Activated T-cell treated with anti-CD3 and anti-CD28 coated beads, Interleukin-2, amount 50 U/mL, for 1 hour (primary cell): ENCODE measurements at regions not wholly inside any gene's neighbourhood (a gene's known extent, or its start where the extent isn't known, plus 50 kb on each side); places are given as distances from the start of the nearest gene placed in this dataset.

Experiments used
- DNase-seq: peaks from one replicate; pipeline ENCODE4 v3.0.0-alpha.2; 2020

DNA sequence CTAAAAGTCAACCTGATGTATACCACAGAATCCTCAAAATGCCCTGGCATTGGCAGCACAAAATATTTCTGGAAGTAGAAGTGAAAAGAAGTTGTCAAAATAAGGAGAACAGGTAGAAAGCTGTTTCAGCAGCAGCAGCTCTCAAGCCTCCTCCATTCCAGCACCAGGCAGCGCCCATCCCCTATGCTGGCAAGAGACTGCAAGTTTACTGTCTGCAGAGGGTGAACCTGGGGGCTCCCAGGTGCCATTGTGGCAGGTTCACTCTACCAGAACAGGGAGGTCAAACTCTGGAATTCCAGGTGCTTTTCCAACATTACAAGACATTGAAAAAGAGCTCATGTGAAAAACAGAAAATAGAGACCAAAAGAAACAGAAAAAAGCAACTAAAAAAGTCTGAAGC lies 128.8 kb upstream of the CTTNBP2NL start:
- no peak for DNase-seq

DNA sequence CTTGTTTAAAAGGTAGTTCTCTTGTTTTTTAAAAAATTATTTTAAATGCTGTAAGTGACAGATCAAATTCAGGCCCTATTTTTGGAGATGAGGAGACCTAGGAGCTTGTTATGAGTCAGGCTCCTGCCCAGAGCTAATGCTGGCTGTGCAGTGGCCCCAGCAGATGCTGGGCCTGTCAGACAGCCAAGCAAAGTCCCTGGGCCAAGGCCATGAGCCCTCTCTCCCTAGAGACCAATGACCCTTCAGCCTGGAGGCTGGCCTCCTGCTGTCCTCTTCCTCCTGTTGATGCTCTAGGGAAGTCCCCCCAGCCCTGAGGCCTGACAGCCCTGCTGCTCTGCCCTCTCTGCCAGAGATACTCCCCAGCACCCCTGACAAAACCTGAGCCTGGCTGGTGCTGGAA lies 128.1 kb upstream of the CTTNBP2NL start:
- no peak for DNase-seq

DNA sequence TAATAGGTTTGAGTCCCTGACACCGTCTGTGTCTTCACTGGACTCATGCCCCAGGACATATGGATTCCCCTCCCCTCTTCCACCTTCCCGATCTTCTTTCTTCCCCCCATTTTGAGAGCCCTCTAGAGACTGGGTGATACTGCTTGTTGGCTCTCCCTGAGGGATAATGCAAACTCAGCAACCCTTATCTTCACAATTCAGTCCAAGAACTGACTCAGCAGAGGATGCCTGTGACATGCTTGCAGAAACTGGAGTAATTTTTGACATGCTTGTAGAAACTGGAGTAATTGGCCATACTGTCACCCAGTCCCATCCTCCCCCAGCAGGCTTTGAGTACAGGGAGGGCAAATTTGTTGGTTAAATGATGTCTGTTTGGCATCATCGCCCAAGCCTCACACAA lies 127.6 kb upstream of the CTTNBP2NL start:
- no peak for DNase-seq

DNA sequence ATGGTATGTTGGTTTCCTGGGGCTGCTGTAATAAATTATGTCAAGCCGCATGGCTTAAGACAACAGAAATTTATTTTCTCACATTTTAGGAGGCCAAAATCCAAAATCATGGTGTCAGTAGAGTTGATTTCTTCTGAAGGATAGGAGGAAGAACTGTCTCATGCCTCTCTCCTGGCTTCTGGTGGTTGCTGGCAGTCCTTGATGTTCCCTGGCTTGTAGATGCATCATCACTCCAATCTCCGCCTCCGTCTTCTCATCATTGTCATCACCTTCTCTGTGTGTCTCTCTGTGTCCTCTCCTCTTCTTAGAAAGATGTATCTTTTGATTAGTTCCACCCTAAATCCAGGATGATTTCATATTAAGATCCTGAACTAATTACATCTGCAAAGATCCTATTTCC lies 124.7 kb upstream of the CTTNBP2NL start:
- no peak for DNase-seq

DNA sequence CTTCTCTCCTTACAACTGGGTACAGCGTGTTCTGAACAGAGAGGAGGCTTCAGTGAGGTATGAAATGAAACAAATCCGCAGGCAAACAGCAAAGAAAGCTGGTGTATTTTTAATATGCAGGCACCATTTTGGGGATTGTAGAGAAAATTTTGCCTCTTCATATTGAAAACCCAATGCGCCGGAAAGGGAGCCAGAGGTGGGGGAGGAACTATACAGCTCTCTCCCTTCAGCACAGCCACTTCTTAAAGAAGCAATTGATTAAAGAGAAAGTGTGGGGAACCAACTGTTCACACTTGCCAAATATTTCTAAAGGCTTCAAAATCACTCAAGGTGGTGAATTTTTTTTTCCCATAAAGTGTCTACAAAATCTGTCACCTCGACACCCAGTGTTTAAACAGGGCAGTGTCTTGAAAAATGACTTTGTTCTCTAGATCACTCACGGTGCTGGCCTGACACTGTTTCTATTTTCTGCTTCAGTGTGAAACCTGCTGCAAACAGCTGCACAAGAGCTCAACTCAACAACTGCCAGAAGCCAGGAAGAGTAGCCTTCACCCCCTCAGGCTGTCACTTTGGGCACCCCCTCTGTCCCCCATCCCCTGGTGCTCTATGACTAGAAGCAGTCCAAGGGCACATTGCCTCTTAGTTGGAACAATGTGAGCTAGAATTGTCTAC lies 123.8 kb upstream of the CTTNBP2NL start:
- no peak for DNase-seq

DNA sequence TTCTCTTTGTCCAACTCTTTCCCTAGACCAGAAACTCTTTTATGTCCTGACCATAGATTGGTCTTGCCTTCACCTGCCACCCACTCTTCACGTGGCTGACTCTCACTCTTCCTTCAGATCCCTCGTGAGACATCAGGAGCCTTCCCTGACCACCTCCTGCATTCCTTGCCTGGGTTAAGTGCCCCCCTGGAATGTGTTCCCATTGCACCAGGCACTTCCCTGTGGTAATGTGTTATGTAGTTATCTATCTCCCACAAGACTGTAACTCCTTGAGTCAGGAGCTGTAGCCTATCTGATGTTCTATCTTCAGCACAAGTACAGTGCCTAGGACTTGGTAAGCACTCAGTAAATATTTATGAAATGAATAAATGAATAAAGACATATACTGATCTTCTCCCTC lies 111.2 kb upstream of the CTTNBP2NL start:
- DNase-seq = no peak

DNA sequence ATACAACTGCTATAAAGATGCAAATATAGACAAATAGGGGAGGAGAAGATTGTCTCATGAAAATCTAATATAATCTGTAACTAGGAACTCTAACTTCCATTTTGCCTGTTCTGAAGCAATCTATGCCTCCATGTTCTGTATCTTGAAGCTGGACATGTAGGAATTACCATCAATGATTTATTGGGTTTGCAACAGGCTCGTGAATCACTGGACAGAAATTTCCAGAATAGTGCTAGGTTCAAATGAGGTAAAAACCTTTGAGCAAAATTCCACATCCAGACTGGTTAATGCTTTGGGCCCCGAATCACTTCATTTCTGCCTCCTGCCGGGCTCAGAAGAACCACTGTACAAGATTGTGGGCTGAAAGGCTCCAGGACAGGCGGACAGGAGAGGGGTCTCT lies 110.7 kb upstream of the CTTNBP2NL start:
- DNase-seq = no peak

DNA sequence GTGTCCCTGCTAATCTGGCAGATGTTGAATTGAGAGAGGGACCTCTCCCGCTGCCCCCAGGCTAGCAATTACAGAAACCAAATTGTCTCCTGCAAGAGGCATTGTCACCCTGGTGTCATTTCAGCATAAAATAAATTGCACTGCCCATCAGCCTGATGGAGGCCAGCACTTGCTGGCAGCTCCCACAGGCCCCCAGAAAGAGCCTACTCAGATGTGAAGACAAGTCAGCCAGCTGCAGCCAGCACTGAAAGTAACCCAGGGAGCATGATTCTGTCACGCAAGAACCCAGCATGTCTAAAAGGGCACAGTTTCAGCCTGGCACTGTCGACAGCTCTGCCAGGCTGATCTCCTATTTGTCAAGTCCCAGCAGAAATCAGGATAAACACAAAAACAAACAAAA lies 110.3 kb upstream of the CTTNBP2NL start:
- no peak for DNase-seq

DNA sequence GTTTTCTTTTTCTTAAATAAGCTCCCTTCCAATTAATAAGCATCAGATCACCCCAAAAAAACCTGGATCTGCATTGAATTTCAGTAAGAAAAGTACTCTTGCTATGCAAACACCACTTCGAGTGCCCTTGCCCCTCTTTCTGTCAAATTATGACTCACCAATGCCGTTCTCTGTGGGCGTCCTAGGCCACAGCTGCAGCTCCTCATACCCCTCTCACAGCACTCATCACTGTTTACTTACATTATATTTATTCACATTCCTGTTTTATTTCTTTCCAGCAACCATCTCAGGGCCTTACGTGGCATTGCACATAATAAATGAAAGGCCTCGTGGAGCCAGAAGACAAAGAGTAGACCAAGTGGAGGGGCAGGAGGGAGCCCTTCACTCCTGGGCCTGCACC lies 99.1 kb upstream of the CTTNBP2NL start:
- no peak for DNase-seq

DNA sequence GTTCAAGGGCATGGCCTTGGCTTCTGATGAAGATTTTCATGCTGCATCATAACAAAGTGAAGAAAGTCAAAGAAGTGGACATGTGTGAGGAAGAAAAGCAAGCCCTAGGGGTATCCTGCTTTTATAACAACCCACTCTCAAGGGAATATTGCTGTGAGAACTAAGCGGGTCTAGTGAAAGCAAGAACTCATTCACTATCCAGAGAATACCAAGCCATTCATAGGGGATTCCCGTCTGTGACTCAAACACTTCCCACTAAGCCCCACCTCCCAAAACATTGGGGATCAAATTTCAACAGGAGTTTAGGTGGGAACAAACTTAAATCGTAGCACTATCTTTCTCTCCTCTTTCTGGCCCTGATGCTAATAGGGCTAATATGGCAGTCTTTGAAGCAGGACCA lies 98.5 kb upstream of the CTTNBP2NL start:
- DNase-seq = no peak

DNA sequence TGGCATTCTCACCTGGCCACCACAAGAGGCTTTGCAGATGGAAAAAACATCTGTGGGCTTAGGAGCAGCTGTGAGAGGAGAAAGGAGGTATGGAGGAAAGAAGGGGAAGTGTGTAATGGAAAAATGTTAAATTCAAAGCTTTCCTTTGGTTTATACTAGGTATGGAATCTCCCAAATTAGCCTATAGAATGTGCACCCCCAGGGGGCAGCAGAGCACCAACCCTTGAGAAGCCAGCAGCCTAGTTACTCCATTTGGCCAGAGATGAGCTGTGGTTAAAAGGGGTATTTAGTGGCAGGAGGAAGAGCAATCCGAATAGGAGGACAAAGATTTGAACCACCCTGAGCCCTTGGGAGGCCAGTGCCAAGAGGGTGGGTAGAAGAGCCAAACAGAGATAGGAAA lies 97.5 kb upstream of the CTTNBP2NL start:
- DNase-seq = peak; percentile 20

DNA sequence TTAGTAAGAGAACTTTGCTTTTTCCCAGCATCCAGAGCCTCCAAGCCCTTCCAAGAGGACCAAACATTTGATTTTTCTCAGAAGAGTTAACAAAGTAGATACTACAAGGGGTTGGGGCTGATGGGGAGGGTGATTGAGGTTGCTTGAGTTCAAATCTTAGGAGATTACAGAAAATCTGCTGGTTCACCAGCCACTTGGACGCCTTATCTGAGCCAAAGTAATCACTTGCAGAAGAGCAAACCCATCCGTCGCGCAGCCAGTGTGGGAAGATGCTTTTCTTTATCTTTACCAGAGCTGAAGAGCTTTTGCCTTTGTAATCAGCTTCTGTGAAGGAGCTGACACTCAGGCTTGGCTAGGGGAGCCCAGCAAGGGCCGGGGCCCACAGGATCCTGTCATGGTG lies 91.9 kb upstream of the CTTNBP2NL start:
- DNase-seq = no peak

DNA sequence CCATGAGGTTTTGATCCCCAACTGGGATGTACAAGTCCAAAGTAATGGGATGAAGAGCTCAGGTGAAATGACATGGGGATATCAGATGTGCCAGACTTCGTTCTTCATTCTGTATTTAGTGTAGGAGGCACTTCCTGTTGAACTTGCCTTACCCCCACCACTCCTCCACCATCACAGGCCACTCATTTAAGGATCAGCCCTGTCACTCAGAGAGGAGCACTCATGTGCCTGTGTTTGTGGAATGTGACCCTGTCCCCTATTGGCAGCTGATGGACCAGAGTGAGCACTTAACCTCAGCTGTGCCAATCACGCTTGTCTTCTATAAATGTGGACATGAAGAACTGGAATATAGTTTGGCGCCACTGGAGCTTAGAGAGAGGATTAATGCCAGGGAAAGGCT lies 91.4 kb upstream of the CTTNBP2NL start:
- DNase-seq = no peak

DNA sequence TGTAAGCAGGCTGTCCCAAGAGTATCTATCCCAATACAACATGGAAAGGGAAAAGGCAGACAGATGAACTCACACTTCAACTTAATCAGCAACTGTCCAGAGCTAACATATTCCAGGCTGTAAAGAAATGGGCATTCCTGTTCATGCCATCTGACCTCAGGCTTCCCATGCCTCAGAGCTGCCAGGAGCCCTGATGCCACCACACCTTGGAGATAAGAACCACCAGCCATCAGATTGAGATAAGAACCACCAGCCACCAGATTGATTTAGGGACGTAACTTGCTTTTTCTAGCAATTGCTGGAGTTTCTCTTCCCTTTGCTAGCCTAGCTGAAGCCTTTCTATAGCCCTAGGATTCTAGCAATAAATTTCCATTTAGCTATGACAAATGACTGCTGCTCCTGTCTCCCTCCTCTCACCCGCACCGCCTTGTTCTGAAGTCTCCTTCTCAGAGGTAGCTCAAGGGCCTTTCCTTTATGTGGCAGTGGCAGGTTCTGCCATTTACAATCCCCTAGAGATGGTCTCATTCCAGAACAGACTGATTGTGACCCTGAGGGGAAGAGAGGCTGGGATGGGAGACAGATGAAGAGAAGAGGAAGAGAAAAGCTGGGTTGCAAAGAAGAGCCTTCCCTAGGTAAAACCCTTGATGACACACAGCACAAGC lies 88.0 kb upstream of the CTTNBP2NL start:
- no peak for DNase-seq

DNA sequence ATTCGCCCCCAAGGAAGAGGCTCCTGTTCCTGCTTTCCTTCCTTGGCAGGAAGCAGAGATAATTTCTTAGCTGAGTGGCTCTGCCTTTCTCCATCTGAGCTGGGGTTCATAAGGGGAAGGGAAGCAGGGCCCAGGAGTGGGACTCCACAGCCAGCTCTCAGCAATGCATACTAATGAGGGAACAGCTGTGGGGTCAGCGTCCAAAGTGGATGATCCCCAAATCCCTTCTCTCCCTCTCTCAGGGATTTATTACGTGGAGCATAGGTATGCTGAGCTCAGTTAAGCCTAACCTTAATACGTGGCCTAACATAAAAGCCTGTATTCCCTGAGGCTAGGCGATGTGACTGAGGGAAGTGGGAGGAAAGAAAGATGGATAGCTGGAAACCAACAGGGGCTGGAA lies 87.3 kb upstream of the CTTNBP2NL start:
- no peak for DNase-seq

DNA sequence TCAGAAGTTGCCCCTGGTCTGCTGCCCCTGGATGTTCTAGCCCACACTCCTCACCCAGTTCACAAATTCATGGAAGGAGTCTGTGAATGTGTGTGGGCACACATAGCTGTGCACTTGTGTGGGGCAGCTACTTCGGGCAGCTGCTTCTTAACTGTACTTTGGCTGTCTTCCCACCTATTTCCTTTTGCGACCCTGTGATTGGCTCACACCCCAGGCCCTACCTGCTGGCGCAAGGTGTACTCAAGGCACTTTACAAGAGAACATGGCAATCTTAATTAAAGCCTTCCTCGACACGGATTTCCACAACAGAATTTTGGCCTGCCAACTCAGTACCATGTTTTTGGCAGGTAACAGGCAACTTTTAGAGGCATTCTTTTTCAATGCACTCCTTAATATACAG lies 86.5 kb upstream of the CTTNBP2NL start:
- no peak for DNase-seq

DNA sequence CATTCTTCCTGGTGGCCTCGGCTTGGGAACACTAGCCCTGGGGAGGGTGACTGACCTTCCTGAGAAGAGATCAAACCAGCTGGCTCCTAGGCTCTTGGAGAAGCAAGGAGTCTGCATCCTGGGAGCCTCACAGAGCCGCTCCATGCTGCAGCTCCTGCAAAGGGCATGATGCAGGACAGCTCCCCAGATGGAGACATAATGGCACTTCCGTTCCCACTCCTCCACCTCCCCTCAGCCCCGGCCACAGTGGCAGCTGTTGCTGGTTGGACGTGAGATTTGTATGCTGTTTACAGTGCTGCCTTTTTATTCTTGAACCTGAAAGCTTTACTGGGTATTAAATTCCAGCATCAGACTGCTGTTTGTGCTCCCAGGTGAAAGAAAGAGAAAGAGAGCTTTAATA lies 83.7 kb upstream of the CTTNBP2NL start:
- no peak for DNase-seq

DNA sequence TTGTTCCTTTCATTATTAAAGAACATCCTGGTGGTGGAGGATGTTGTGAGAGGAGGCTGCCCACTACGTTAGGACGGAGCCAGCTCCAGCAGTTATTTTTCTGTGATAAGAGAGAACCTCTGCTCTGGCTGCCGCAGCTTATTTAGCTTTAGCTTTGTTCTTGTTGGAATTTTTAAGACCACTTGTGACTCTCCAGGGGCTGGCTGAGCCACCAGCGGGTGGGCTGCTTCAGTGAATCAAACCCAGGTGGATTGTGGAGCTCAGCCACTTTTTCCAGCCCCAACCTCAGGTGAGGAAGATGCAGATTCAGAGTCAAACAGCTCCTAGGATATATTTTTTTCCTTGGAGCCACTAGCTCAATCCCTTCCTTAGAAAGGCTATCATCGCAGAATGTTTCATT lies 83.1 kb upstream of the CTTNBP2NL start:
- no peak for DNase-seq

DNA sequence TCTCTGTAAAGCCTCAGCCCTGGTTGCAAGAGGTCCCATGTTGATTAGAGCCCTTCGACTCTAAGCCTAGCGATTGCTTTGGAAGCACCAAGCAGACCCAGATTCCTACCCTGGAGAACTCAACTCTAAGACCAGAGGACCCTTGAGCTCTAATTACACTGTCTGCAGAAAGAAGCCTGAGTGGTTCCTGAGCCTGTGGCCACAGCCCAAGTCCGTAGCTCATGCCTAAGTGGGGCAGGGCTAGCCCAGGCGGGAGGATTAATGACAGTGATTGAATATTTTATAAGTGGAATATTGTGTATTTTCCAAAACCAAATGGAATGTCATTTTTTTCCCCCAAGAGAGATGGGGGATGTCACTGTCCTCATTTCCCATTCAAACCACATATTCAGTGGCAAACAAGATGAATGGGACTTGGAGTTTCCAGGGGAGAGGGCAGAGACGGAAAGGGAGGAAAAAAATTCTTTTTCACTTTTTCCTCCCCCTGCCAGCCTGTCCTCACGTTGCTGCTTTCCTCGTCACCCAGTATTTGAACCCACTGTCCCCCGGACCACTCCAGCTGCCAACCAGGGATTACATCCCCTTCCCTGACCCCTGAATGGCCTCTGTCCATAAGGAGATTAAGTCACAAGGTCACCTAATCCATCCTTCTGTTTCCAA lies 79.6 kb upstream of the CTTNBP2NL start:
- no peak for DNase-seq

DNA sequence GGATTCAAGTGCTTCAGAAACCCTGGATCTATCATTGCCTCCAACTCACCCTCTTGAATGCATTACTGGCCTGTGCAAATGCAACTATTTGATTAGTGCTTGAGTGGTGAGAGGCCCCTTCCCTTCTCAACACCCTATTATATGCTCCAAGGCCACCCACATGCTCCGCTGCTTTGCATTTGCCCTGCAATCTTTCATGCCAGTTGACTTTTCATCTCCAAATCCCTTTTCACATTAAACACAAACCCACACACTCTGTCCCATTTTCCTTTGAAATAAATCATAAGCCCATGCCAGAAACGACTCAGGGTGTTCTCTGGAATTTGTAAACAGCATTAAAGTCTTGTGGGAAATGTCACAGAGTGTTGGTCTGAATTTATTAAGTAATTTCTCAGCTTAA lies 78.9 kb upstream of the CTTNBP2NL start:
- DNase-seq = no peak

DNA sequence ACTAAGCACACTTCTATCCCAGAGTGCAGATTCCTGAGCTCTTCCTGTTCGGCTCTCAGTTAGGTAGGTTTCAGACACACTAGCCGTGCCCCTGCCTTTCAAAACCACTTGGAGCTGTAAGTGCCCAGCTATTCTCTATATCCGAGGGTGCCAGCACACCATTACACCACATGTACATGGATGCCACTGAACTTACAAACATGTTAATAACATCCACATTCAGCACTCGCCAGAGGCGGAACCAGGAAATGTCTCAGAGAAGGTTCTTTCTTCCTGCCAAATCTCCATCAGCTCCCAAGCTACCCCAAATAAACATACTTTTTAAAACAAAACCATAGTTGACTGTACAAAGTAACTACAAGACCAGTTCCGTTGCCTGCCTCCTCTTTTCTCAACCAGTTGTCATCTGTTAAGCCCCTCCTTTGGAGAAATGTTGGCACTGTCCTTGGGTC lies 78.4 kb upstream of the CTTNBP2NL start:
- no peak for DNase-seq

DNA sequence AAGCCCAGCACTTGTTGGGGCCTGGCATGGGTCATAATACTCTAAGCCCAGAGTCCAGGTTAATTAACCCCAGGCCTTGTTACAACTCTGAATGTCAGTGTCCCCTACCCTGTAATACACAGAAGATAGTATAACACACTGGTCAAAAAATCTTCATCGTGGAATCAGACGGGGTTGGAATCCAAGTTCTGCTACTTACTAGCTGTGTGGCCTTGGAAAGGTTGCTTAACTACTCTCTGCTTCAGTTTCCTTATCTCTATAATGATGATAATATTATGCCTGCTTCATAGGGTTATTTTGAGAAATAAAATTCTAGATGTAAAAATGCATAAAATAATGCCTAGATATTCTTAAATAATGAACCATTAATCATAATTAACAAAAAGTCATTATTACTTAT lies 77.8 kb upstream of the CTTNBP2NL start:
- no peak for DNase-seq

DNA sequence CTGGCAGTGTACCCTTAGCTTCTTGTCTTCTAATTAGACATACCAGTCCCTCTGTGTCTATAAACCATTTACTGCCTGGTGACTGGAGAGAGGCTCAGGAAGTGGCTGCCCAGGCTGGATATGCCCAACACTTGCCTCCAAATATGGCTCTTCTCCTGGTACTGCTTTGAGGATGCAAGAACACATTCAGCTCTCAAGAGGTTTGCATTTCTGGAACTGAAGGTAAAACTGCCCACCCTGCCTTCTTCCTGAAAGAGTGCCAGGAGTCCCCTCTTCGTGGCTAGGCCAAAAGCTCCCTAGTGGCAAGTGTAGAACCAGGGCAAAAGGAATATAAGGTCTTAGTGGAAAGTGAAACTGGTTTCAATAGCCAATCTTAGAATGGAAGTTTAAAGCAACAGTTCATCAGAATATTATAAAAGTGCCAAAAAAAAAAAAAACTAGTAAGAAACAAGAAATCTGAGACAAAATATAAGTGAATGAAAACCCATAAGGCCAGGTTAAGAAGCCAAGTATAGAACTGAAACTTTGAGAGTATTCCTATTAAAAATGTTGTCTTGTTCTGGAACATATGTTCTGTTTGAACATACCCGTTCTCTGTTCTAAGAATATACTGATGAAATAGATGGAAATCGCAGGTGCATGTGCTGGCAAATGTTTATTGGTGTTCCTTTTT lies 77.2 kb upstream of the CTTNBP2NL start:
- DNase-seq = no peak
